CD8-positive, alpha-beta memory T cell (primary cell): ENCODE measurements at regions not wholly inside any gene's neighbourhood (a gene's known extent, or its start where the extent isn't known, plus 50 kb on each side); places are given as distances from the start of the nearest gene placed in this dataset.
A peak's percentile ranks its signal among the peaks of the same experiment; 100 is the strongest.
"Not testable (repeated sequence)": the region's sequence is repeated elsewhere in the genome, so short reads cannot be mapped to it uniquely, and the experiment has no call there.

ENCODE experiments used
- CTCF ChIA-PET: fragments of 350-600 bp; sonication (Branson Sonifier 250); formaldehyde crosslinking; loops from one replicate; lab custom pipeline; 2021; ENCODE audit warnings: antibody characterized with exemption; lab: Charles Lee
- POLR2A ChIA-PET: fragments of 350-600 bp; sonication (Branson Sonifier 250); formaldehyde crosslinking; loops from one replicate; lab custom pipeline; 2021; ENCODE audit warnings: antibody characterized with exemption; lab: Charles Lee
- DNase-seq, 5 donors: peaks; one replicate each; pipeline versions ENCODE4 v3.0.0 to v3.0.0-alpha.2; 2020 to 2022; ENCODE audit warnings: mixed read lengths in 1 of 5
- H3K27ac ChIP-seq: one replicate; pipeline ENCODE4 v1.7.0; 2013; ENCODE audit warnings: low read depth, mild to moderate bottlenecking, low read length, moderate library complexity
- H3K27me3 ChIP-seq: 2 replicates; pipeline ENCODE4 v1.7.0; 2013; ENCODE audit warnings: low read length, mild to moderate bottlenecking; ENCODE audit not compliant: insufficient read depth, poor library complexity, severe bottlenecking
- H3K36me3 ChIP-seq: 2 replicates; pipeline ENCODE4 v1.7.0; 2013; ENCODE audit warnings: mild to moderate bottlenecking, low read length, moderate library complexity; ENCODE audit not compliant: insufficient read depth
- H3K4me1 ChIP-seq: 2 replicates; pipeline ENCODE4 v1.7.0; 2013; ENCODE audit warnings: mild to moderate bottlenecking, low read length, moderate library complexity; ENCODE audit not compliant: insufficient read depth
- H3K4me3 ChIP-seq: 2 replicates; pipeline ENCODE4 v1.7.0; 2013; ENCODE audit warnings: mild to moderate bottlenecking, low read length
- H3K9me3 ChIP-seq: 2 replicates; pipeline ENCODE4 v1.7.0; 2013; ENCODE audit warnings: mild to moderate bottlenecking, low read length
- H3K27ac Mint-ChIP-seq, 8 donors: one replicate each; pipeline ENCODE4 v1.8.0; 2020 to 2021; ENCODE audit warnings: mixed read lengths in 8 of 8, mild to moderate bottlenecking in 6 of 8, inconsistent platforms in 3 of 8, moderate library complexity in 3 of 8
- H3K27me3 Mint-ChIP-seq, 2 donors: one replicate each; pipeline ENCODE4 v1.8.0; 2020 to 2021; ENCODE audit warnings: mixed read lengths in 2 of 2, mild to moderate bottlenecking in 1 of 2, moderate library complexity in 1 of 2
- H3K36me3 Mint-ChIP-seq, 3 donors: one replicate each; pipeline ENCODE4 v1.8.0; 2020 to 2021; ENCODE audit warnings: mixed read lengths in 3 of 3, inconsistent platforms in 1 of 3, mild to moderate bottlenecking in 1 of 3
- H3K4me1 Mint-ChIP-seq, 3 donors: one replicate each; pipeline ENCODE4 v1.8.0; 2020 to 2021; ENCODE audit warnings: mixed read lengths in 3 of 3, inconsistent platforms in 1 of 3, mild to moderate bottlenecking in 1 of 3
- H3K4me3 Mint-ChIP-seq, 7 donors: one replicate each; pipeline ENCODE4 v1.8.0; 2020 to 2021; ENCODE audit warnings: mixed read lengths in 7 of 7, mild to moderate bottlenecking in 6 of 7, moderate library complexity in 4 of 7, inconsistent platforms in 2 of 7
- H3K9me3 Mint-ChIP-seq, 5 donors: one replicate each; pipeline ENCODE4 v1.8.0; 2020 to 2022; ENCODE audit warnings: mixed read lengths in 5 of 5, mild to moderate bottlenecking in 3 of 5, moderate library complexity in 2 of 5, inconsistent platforms in 1 of 5

DNA sequence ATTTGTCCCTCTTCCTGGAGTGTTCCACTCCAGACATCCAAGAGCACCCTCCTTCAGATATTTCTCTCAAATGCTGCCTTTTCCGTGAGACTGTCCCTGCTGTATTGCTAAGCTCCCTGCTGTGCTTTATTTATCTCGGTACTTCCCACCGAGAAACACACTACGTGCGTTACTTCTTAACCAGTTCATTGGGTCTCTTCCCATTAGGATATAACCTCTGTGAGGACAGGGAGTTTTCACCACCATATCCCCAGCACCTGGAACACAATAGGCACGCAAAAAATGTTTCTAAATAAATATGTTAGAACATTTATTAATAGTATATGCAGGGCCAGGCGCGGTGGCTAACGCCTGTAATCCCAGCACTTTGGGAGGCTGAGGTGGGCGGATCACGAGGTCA, 308.7 kb upstream of the IL12A start:
- peaks cover 0 to 11% (median 3%) of the 10 kb centered on the region in 5 donors for H3K9me3 Mint-ChIP-seq
- no peak overlapping the region for H3K27ac Mint-ChIP-seq
- Histone ChIP-seq H3K27ac (no peak overlapping the region), H3K36me3 (no peaks in the 10 kb centered on the region), H3K9me3 (no peaks in the 10 kb centered on the region), H3K27me3 (no peaks in the 10 kb centered on the region), H3K4me1 (no peaks in the 10 kb centered on the region), H3K4me3 (no peak overlapping the region)
- no peaks in the 10 kb centered on the region for H3K27me3 Mint-ChIP-seq
- H3K4me1 Mint-ChIP-seq = no peaks in the 10 kb centered on the region
- ChIA-PET CTCF (no interaction called here), POLR2A (no interaction called here)
- H3K36me3 Mint-ChIP-seq = no peaks in the 10 kb centered on the region
- no peak overlapping the region for H3K4me3 Mint-ChIP-seq
- no peak for DNase-seq

DNA sequence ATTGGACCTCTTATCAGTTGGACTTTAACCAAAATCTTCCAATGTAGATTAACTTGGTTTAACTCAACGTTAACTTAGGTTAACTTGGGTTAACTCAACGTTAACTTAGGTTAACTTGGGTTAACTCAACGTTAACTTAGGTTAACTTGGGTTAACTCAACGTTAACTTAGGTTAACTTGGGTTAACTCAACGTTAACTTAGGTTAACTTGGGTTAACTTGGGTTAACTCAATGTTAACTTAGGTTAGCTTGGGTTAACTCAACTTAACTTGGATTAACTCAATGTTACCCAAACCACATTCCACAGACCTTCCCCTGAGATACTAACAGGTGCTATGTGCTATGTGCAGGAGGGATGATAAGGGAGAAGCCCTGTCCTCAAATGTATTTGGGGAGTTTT, 306.9 kb upstream of the IL12A start:
- DNase-seq, H3K36me3 Mint-ChIP-seq, H3K36me3 ChIP-seq, H3K4me1 ChIP-seq, H3K27ac ChIP-seq, POLR2A ChIA-PET, H3K9me3 ChIP-seq, CTCF ChIA-PET, H3K27me3 ChIP-seq, H3K4me3 Mint-ChIP-seq, H3K27me3 Mint-ChIP-seq, H3K4me3 ChIP-seq, H3K27ac Mint-ChIP-seq, H3K4me1 Mint-ChIP-seq: not testable (repeated sequence)
- H3K9me3 Mint-ChIP-seq = peaks cover 0 to 12% (median 3%) of the 10 kb centered on the region in 5 donors

DNA sequence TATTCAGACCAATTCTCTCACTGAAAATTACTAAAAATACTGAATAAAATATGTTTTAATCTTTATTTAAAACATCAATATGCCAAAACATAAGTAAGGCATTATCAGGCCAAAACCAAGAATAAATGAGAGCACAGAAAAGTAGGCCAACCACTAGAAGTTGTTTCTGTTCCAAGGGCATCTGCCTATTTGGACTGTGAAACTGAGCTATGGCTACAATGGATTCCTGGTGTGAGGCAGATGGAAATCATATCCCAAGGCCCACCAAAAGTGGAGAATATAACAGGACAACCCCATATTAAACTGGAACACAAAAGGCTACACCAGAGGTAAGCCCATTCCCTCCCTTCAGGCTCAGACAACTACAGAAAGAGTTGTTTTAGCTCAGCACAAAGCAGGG, 302.8 kb upstream of the IL12A start:
- no peaks in the 10 kb centered on the region for H3K27me3 ChIP-seq
- no peak overlapping the region for H3K27ac ChIP-seq
- Mint-ChIP-seq H3K27ac (no peak overlapping the region), H3K27me3 (no peaks in the 10 kb centered on the region), H3K9me3 (peaks cover 6 to 14% (median 8%) of the 10 kb centered on the region in 5 donors), H3K4me1 (no peaks in the 10 kb centered on the region), H3K4me3 (no peak overlapping the region), H3K36me3 (no peaks in the 10 kb centered on the region)
- POLR2A ChIA-PET = no interaction called here
- CTCF ChIA-PET = no interaction called here
- H3K4me3 ChIP-seq = no peak overlapping the region
- no peaks in the 10 kb centered on the region for H3K36me3 ChIP-seq
- DNase-seq = no peak
- H3K4me1 ChIP-seq = no peaks in the 10 kb centered on the region
- H3K9me3 ChIP-seq = no peaks in the 10 kb centered on the region

DNA sequence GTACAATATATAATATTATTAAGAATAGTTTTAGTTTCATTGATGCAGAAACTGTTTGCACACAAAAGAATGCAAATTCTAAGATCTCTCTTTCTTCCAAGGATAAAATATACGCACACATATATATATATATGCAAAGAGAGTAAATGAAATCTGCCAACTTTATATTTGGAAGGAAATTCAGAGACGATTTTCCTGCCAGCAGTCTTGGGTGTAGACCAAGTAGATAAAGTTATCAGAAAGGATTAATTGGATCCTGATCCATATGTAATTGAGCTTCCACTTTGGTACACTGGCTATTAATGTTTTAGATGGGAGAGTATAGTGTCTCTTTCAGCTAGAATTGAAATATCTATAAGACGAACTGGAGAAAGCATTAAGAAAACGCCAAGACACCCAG, 295.4 kb upstream of the IL12A start:
- no peak for DNase-seq
- Histone ChIP-seq H3K27me3 (no peaks in the 10 kb centered on the region), H3K4me1 (no peaks in the 10 kb centered on the region), H3K27ac (no peak overlapping the region), H3K4me3 (no peak overlapping the region), H3K9me3 (no peaks in the 10 kb centered on the region), H3K36me3 (no peaks in the 10 kb centered on the region)
- ChIA-PET POLR2A (no interaction called here), CTCF (no interaction called here)
- Mint-ChIP-seq H3K4me3 (no peak overlapping the region), H3K27ac (no peak overlapping the region), H3K27me3 (no peaks in the 10 kb centered on the region), H3K9me3 (peaks cover 4 to 9% (median 7%) of the 10 kb centered on the region in 5 donors), H3K36me3 (no peaks in the 10 kb centered on the region), H3K4me1 (no peaks in the 10 kb centered on the region)

DNA sequence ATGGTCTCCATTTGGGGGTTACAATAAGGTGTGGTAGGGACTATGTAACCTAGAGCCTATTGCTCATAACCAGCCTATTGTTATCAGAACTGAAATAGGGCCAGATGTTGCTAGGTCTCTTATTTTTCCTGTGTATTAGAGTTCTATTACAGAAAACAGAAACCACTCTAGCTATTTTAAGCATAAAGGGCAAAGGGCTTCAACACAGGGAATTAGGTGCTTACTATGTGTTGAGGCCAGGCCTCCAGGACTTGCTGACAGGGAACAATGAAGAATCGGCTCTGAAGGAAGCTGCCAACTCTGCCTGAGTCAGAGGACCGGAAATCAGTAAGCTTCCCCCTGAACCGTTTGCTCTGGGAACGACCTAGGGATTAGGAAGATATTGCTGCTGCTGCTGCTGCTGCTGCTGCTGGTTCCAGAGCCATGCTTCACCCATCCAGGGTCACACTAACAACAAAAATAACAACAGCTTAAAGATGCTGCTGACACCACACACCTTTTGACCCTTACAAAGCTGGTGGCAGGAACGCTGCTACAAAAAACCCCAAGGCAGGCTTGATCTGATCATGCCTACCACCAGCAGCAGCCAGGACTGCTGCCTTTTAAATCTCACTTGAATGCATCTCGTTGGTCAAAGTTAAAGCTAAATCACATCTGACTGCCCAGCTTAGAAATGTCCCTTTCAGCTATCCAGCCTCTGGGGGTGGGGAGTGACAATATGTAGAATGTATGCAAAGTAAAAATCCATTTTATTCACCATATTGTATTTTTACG, 276.9 kb upstream of the IL12A start:
- no peak overlapping the region for H3K27ac ChIP-seq
- no peaks in the 10 kb centered on the region for H3K27me3 ChIP-seq
- no peak overlapping the region for H3K4me3 ChIP-seq
- no peaks in the 10 kb centered on the region for H3K9me3 ChIP-seq
- Mint-ChIP-seq H3K27me3 (peaks cover 0 to 1% of the 10 kb centered on the region in 2 donors), H3K4me3 (no peak overlapping the region), H3K9me3 (peaks cover 0 to 9% (median 2%) of the 10 kb centered on the region in 5 donors), H3K36me3 (no peaks in the 10 kb centered on the region), H3K4me1 (no peaks in the 10 kb centered on the region), H3K27ac (peak overlapping the region in 1 of 8 donors; percentile 34)
- ChIA-PET CTCF (no interaction called here), POLR2A (no interaction called here)
- no peak for DNase-seq
- H3K36me3 ChIP-seq = no peaks in the 10 kb centered on the region
- H3K4me1 ChIP-seq = no peaks in the 10 kb centered on the region

DNA sequence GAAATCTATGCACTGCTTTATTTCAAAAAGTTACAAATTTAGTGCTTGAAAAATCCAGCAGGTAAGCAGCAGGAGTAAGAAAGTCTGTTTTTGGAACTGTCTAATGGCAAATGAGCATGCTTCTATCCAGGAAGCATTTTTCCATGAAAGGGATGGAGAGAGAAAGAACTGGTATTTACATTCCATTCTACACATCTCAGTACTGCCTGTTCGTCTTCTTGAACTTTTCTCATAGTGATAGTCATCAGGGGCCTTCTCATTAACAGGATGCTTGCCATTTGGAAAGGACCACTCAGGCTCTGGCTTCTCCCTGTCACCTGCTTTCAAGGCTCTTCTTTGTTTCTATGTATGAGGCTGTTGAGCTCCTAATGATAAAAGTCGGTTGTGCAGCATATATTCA, 267.3 kb upstream of the IL12A start:
- H3K4me1 ChIP-seq = no peaks in the 10 kb centered on the region
- CTCF ChIA-PET = no interaction called here
- no peaks in the 10 kb centered on the region for H3K36me3 ChIP-seq
- H3K27ac ChIP-seq = no peak overlapping the region
- H3K27ac Mint-ChIP-seq = no peak overlapping the region
- H3K9me3 ChIP-seq = no peaks in the 10 kb centered on the region
- POLR2A ChIA-PET = no interaction called here
- H3K36me3 Mint-ChIP-seq = no peaks in the 10 kb centered on the region
- peaks cover 0 to 3% of the 10 kb centered on the region in 2 donors for H3K27me3 Mint-ChIP-seq
- H3K9me3 Mint-ChIP-seq = peaks cover 0 to 8% (median 0%) of the 10 kb centered on the region in 5 donors
- H3K4me3 ChIP-seq = no peak overlapping the region
- H3K4me1 Mint-ChIP-seq = no peaks in the 10 kb centered on the region
- H3K27me3 ChIP-seq = no peaks in the 10 kb centered on the region
- no peak for DNase-seq
- no peak overlapping the region for H3K4me3 Mint-ChIP-seq

DNA sequence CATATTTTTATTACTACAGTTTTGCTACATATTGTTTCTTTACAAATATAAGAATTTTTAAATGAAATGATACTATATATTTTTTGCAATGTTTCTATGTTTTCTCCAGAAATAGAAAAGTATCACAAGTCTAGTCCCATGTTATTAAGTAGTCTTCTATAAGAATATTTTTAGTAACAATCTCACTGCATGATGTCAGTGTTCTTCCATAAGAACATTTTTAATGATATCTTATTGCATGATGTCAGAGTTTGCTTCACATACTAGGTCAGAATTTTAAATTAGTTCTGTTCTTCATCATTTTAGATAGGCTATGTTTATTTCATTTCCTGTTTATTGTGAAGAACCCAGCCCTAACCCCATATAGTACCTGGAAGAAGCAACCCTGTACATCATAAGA, 265.3 kb upstream of the IL12A start:
- CTCF ChIA-PET = no interaction called here
- POLR2A ChIA-PET = no interaction called here
- DNase-seq = no peak
- Mint-ChIP-seq H3K36me3 (no peaks in the 10 kb centered on the region), H3K4me3 (no peak overlapping the region), H3K4me1 (no peaks in the 10 kb centered on the region), H3K27ac (no peak overlapping the region), H3K27me3 (peaks cover 0 to 3% of the 10 kb centered on the region in 2 donors), H3K9me3 (peaks cover 0 to 7% (median 0%) of the 10 kb centered on the region in 5 donors)
- Histone ChIP-seq H3K4me1 (no peaks in the 10 kb centered on the region), H3K4me3 (no peak overlapping the region), H3K27ac (no peak overlapping the region), H3K9me3 (no peaks in the 10 kb centered on the region), H3K27me3 (no peaks in the 10 kb centered on the region), H3K36me3 (no peaks in the 10 kb centered on the region)

DNA sequence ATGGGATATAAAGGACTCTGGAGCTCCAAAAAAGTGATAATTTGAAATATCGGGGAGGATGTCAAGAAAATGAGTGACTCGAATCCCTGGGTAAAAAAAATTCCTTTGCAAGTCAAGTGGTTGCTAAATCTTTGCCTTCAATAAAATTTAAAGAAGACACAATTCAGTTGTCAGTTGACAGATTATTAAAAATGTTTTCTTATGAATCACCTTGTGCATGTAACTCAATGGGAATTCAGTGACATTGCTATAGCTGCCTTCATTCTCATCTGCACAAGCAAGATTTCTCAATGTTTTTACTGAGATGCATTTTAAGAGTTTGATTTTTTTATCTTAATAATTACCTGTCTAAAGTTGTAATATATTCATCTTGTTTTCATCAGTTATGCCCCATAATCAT, 264.0 kb upstream of the IL12A start:
- Mint-ChIP-seq H3K27ac (no peak overlapping the region), H3K9me3 (no peaks in the 10 kb centered on the region), H3K27me3 (no peaks in the 10 kb centered on the region), H3K4me1 (no peaks in the 10 kb centered on the region), H3K4me3 (no peak overlapping the region), H3K36me3 (no peaks in the 10 kb centered on the region)
- H3K27me3 ChIP-seq = no peaks in the 10 kb centered on the region
- POLR2A ChIA-PET = no interaction called here
- no peaks in the 10 kb centered on the region for H3K4me1 ChIP-seq
- H3K4me3 ChIP-seq = no peak overlapping the region
- no peaks in the 10 kb centered on the region for H3K9me3 ChIP-seq
- H3K36me3 ChIP-seq = no peaks in the 10 kb centered on the region
- H3K27ac ChIP-seq = no peak overlapping the region
- no peak for DNase-seq
- CTCF ChIA-PET = no interaction called here
